ENCODE measurements at regions not wholly inside any gene's neighbourhood (a gene's known extent, or its start where the extent isn't known, plus 50 kb on each side); places are given as distances from the start of the nearest gene placed in this dataset.

DNA sequence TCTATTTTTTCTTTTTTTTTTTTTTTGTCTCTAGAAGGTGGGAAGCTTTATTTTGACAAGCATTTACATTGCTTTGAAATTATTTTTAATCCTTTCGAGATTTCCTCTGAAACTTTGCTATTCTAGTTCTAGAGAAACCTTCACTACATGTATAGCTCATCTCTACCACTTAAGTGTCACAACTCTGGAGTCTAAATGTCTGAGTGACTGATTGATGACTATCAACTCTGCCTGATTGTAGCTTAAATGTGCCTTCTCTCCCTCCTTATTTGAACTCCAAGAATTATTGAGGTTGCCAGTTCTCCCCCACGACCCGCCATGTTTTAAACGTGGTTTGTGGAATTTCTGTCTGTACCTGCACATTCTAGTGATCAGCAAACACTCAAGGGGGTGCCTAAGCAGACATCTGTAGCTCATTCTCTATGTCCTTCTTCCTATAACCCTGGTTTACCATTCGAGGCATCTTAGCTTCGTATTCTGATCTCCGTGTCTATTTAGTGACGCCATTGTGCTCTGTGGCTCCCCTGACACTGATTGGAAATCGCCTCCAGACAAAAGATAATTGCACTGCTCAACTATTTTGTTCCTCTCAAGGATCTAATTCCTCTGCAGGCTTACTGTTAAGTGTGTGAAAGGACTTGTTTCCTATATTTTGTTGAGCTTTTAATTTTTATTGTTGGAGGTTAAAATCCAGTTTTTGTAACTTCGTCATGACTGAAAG, 1570.6 kb downstream of the BRINP3 start:
- no peak overlapping the region for H3K4me3 ChIP-seq (ENCODE audit: low read length)
- no peak overlapping the region for H3K27ac ChIP-seq (ENCODE audit: low read length)
- H3K36me3 ChIP-seq (ENCODE audit: control insufficient read depth, insufficient read depth, low read length) = no peaks in the 10 kb centered on the region
- no peaks in the 10 kb centered on the region for H3K4me1 ChIP-seq (ENCODE audit: control insufficient read depth, insufficient read depth, low read length)
- WGBS (ENCODE audit: insufficient coverage, low lambda C conversion rate) = 93% methylated on average over 2 of the region's 10 CpGs
- no peaks in the 10 kb centered on the region for H3K27me3 ChIP-seq (ENCODE audit: control insufficient read depth, insufficient read depth, low read length)
- no peaks in the 10 kb centered on the region for H3K9me3 ChIP-seq (ENCODE audit: control insufficient read depth, low read depth, low read length)
- no peak for DNase-seq

GRCh38 chr1:188930382-188930781, 1547.3 kb downstream of the BRINP3 start:
- H3K36me3 ChIP-seq (ENCODE audit: control insufficient read depth, insufficient read depth, low read length) = no peaks in the 10 kb centered on the region
- H3K9me3 ChIP-seq (ENCODE audit: control insufficient read depth, low read depth, low read length) = no peaks in the 10 kb centered on the region
- no peak overlapping the region for H3K4me3 ChIP-seq (ENCODE audit: low read length)
- no peak for DNase-seq
- H3K27me3 ChIP-seq (ENCODE audit: control insufficient read depth, insufficient read depth, low read length) = no peaks in the 10 kb centered on the region
- H3K27ac ChIP-seq (ENCODE audit: low read length) = no peak overlapping the region
- WGBS (ENCODE audit: insufficient coverage, low lambda C conversion rate) = 100% methylated on average over 1 of the region's 3 CpGs
- no peaks in the 10 kb centered on the region for H3K4me1 ChIP-seq (ENCODE audit: control insufficient read depth, insufficient read depth, low read length)

DNA sequence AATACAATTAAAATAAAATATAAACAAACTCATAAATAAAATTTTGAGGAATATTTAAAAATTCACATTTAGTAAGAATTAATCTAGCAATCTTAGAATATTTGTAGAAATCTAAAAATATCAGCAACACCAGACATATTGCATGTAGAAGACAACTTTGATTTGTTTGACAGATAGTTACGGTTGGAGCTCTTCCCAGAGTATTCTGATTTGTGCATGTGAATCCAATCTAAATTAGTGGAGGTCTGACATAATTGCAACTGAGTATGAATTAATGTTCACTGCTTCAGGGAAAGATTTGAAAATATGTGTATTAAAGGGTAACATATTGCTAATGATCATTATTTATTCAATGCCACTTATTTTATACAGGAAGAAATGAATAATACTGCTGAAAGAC, 1546.2 kb downstream of the BRINP3 start:
- H3K9me3 ChIP-seq (ENCODE audit: control insufficient read depth, low read depth, low read length) = no peaks in the 10 kb centered on the region
- no peak overlapping the region for H3K4me3 ChIP-seq (ENCODE audit: low read length)
- no peak overlapping the region for H3K27ac ChIP-seq (ENCODE audit: low read length)
- H3K27me3 ChIP-seq (ENCODE audit: control insufficient read depth, insufficient read depth, low read length) = no peaks in the 10 kb centered on the region
- no peak for DNase-seq
- H3K36me3 ChIP-seq (ENCODE audit: control insufficient read depth, insufficient read depth, low read length) = no peaks in the 10 kb centered on the region
- no CpG with 5 or more reads among the region's 1 CpG for WGBS (ENCODE audit: insufficient coverage, low lambda C conversion rate)
- no peaks in the 10 kb centered on the region for H3K4me1 ChIP-seq (ENCODE audit: control insufficient read depth, insufficient read depth, low read length)

GRCh38 chr1:188937965-188938551, 1539.6 kb downstream of the BRINP3 start:
- H3K27me3 ChIP-seq (ENCODE audit: control insufficient read depth, insufficient read depth, low read length) = no peaks in the 10 kb centered on the region
- H3K27ac ChIP-seq (ENCODE audit: low read length) = no peak overlapping the region
- H3K9me3 ChIP-seq (ENCODE audit: control insufficient read depth, low read depth, low read length) = no peaks in the 10 kb centered on the region
- 0% methylated on average over 1 of the region's 4 CpGs for WGBS (ENCODE audit: insufficient coverage, low lambda C conversion rate)
- no peaks in the 10 kb centered on the region for H3K36me3 ChIP-seq (ENCODE audit: control insufficient read depth, insufficient read depth, low read length)
- DNase-seq = no peak
- H3K4me1 ChIP-seq (ENCODE audit: control insufficient read depth, insufficient read depth, low read length) = no peaks in the 10 kb centered on the region
- H3K4me3 ChIP-seq (ENCODE audit: low read length) = no peak overlapping the region

DNA sequence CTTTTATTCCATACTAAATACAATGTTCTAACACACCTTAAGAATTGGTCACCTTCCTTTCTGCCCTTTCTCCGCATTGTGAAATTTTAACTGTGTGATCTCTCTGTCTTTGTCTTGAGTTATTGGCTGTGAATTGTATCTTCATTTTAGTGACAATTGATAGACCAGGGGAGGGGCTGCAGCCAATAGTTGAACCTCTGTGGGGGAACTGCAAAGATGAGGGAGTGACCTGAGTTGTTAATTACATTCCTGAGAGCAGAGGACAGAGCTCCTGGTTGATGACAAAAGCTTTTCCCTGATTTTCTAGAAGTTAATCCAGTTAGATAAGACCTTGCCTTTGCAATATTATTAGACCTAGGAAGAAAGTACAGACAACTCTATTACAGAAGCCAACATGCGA, 1535.7 kb downstream of the BRINP3 start:
- Histone ChIP-seq H3K27me3 (ENCODE audit: control insufficient read depth, insufficient read depth, low read length) (no peaks in the 10 kb centered on the region), H3K4me1 (ENCODE audit: control insufficient read depth, insufficient read depth, low read length) (no peaks in the 10 kb centered on the region)
- no CpG with 5 or more reads among the region's 2 CpGs for WGBS (ENCODE audit: insufficient coverage, low lambda C conversion rate)

DNA sequence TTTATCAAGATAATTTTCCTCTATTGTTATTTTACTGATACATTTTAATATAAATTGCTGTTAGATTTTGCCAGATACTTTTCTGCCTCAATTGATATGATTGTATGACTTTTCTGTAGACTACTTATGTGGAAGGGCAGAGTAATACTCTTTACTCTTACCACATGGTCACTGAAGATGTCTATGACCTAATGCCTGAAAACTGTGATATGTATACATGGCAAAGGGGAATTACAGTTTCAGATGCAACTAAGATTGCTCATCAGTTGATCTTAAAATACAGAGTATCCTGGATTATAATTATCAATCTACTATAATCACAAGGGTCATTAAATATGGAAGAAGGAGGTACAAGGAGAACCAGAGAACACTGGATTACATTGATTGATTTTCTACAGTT, 1528.0 kb downstream of the BRINP3 start:
- DNase-seq = no peak

More for the DNA sequence above, 1535.7 kb downstream of the BRINP3 start:
- Histone ChIP-seq H3K27ac (ENCODE audit: low read length) (no peak overlapping the region), H3K36me3 (ENCODE audit: control insufficient read depth, insufficient read depth, low read length) (no peaks in the 10 kb centered on the region), H3K4me3 (ENCODE audit: low read length) (no peak overlapping the region), H3K9me3 (ENCODE audit: control insufficient read depth, low read depth, low read length) (no peaks in the 10 kb centered on the region)
- no peak for DNase-seq

DNA sequence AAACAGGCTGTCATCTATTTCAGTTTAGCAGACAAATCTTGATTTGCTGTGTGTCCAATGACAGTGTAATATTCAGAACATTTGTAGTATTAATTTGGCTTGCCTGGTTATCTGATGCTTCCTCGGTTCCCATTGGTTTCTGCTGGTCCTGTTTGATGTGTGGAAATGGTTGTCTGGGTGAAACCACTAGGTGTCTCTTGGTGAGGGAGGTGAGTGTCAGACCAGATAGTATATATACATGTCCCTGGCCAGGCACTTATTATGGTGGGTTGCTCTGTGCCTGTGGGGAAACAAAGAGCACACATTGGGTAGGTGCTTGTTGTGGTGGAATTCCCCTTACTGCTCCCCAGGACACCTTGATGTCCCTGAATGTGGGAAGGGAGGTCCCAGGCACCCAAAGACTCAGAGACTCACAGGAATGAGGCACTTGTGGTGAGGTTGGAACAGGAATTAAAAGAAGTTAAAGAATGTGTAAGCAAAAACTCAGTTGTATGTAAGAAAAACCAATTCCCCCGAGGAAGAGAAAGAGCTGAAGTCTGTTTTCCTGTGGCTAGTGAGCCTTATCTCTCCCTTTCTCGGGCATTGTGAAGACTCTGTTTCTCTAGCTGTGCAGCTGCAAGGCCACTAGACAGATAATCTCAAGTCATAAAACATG, 1519.1 kb downstream of the BRINP3 start:
- no peak for DNase-seq
- WGBS (ENCODE audit: insufficient coverage, low lambda C conversion rate) = 40% methylated on average over 2 of the region's 3 CpGs
- H3K4me3 ChIP-seq (ENCODE audit: low read length) = no peak overlapping the region
- no peaks in the 10 kb centered on the region for H3K27me3 ChIP-seq (ENCODE audit: control insufficient read depth, insufficient read depth, low read length)
- no peaks in the 10 kb centered on the region for H3K9me3 ChIP-seq (ENCODE audit: control insufficient read depth, low read depth, low read length)
- no peaks in the 10 kb centered on the region for H3K4me1 ChIP-seq (ENCODE audit: control insufficient read depth, insufficient read depth, low read length)
- no peak overlapping the region for H3K27ac ChIP-seq (ENCODE audit: low read length)
- no peaks in the 10 kb centered on the region for H3K36me3 ChIP-seq (ENCODE audit: control insufficient read depth, insufficient read depth, low read length)

More for the DNA sequence above, 1528.0 kb downstream of the BRINP3 start:
- H3K36me3 ChIP-seq (ENCODE audit: control insufficient read depth, insufficient read depth, low read length) = no peaks in the 10 kb centered on the region
- H3K9me3 ChIP-seq (ENCODE audit: control insufficient read depth, low read depth, low read length) = no peaks in the 10 kb centered on the region
- H3K27ac ChIP-seq (ENCODE audit: low read length) = no peak overlapping the region
- no peak overlapping the region for H3K4me3 ChIP-seq (ENCODE audit: low read length)
- no peaks in the 10 kb centered on the region for H3K4me1 ChIP-seq (ENCODE audit: control insufficient read depth, insufficient read depth, low read length)
- no peaks in the 10 kb centered on the region for H3K27me3 ChIP-seq (ENCODE audit: control insufficient read depth, insufficient read depth, low read length)

GRCh38 chr1:188986745-188987417, 1490.8 kb downstream of the BRINP3 start:
- DNase-seq = no peak
- no peaks in the 10 kb centered on the region for H3K4me1 ChIP-seq (ENCODE audit: control insufficient read depth, insufficient read depth, low read length)
- no peak overlapping the region for H3K27ac ChIP-seq (ENCODE audit: low read length)
- H3K27me3 ChIP-seq (ENCODE audit: control insufficient read depth, insufficient read depth, low read length) = no peaks in the 10 kb centered on the region
- WGBS (ENCODE audit: insufficient coverage, low lambda C conversion rate) = no CpG with 5 or more reads among the region's 9 CpGs
- no peaks in the 10 kb centered on the region for H3K9me3 ChIP-seq (ENCODE audit: control insufficient read depth, low read depth, low read length)
- no peaks in the 10 kb centered on the region for H3K36me3 ChIP-seq (ENCODE audit: control insufficient read depth, insufficient read depth, low read length)
- H3K4me3 ChIP-seq (ENCODE audit: low read length) = no peak overlapping the region

- no peak for DNase-seq
- WGBS (ENCODE audit: insufficient coverage, low lambda C conversion rate) = 33% methylated on average over 1 of the region's 3 CpGs
- no peaks in the 10 kb centered on the region for H3K9me3 ChIP-seq (ENCODE audit: control insufficient read depth, low read depth, low read length)
- H3K4me3 ChIP-seq (ENCODE audit: low read length) = no peak overlapping the region
- no peaks in the 10 kb centered on the region for H3K4me1 ChIP-seq (ENCODE audit: control insufficient read depth, insufficient read depth, low read length)
- H3K36me3 ChIP-seq (ENCODE audit: control insufficient read depth, insufficient read depth, low read length) = no peaks in the 10 kb centered on the region
- H3K27me3 ChIP-seq (ENCODE audit: control insufficient read depth, insufficient read depth, low read length) = no peaks in the 10 kb centered on the region
- H3K27ac ChIP-seq (ENCODE audit: low read length) = no peak overlapping the region
These were observed 1489.1 kb downstream of the BRINP3 start for GRCh38 chr1:188988589-188988988.

DNA sequence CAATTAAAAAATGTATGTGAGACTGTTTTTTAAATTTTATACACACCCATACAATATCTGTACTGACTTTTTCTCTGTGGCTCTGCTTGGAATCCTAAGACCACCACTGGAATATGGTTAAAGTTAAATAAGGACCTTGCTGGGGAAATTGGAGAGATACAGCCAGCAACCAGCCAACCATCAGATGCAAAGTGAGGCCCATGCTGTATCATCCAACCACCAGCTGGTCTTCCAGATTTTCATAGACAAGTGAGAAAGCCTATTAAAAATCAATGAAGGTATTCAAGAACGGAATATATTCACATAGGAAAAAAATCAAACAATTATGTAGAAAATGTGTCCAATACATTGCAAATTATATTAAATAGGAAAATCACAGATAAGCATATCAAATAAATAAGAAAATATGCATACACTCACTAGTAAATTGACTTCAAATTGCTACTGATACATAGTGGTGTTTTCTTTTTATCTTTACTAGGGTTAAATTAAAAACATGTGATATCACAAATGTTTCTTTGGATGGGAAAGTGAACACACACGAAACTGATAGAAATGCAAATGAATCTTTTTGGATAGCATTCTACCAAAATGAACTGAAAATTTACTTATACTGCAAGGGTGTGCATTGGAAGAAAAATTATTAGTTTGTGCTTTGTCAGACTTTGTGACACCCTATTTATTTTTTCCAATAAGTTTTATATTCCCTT, 1486.3 kb downstream of the BRINP3 start:
- Histone ChIP-seq H3K9me3 (ENCODE audit: control insufficient read depth, low read depth, low read length) (no peaks in the 10 kb centered on the region), H3K36me3 (ENCODE audit: control insufficient read depth, insufficient read depth, low read length) (no peaks in the 10 kb centered on the region), H3K27ac (ENCODE audit: low read length) (no peak overlapping the region), H3K4me1 (ENCODE audit: control insufficient read depth, insufficient read depth, low read length) (no peaks in the 10 kb centered on the region), H3K4me3 (ENCODE audit: low read length) (no peak overlapping the region), H3K27me3 (ENCODE audit: control insufficient read depth, insufficient read depth, low read length) (no peaks in the 10 kb centered on the region)
- WGBS (ENCODE audit: insufficient coverage, low lambda C conversion rate) = 90% methylated on average over 2 of the region's 2 CpGs
- no peak for DNase-seq
